AG04449 (cell line): ENCODE measurements at regions not wholly inside any gene's neighbourhood (a gene's known extent, or its start where the extent isn't known, plus 50 kb on each side); places are given as distances from the start of the nearest gene placed in this dataset.

Experiments
- CTCF ChIA-PET: fragments of 350-600 bp; formaldehyde crosslinking; extraction: SDS; loops from one replicate; lab custom pipeline; 2021; ENCODE audit warnings: antibody characterized with exemption; lab: Yijun Ruan, JAX
- POLR2A ChIA-PET: fragments of 400-600, 350-600 bp; formaldehyde crosslinking; extraction: SDS; loops from one replicate; lab custom pipeline; 2020; ENCODE audit warnings: antibody characterized with exemption, inconsistent platforms; lab: Yijun Ruan, JAX
- DNase-seq: peaks from one replicate; pipeline ENCODE4 v3.0.0-alpha.2; 2010; ENCODE audit warnings: low read depth, low spot score
- H3K4me3 ChIP-seq: 2 replicates; pipeline ENCODE4 v1.5.1; 2011; ENCODE audit warnings: low read depth, mild to moderate bottlenecking, control low read depth, low read length
- CTCF ChIP-seq: IDR thresholded peaks from one replicate; pipeline ENCODE4 v1.5.1; 2011; ENCODE audit warnings: mild to moderate bottlenecking, moderate library complexity, low read length, control low read depth, inconsistent platforms; ENCODE audit not compliant: insufficient read depth; ENCODE audit errors: missing control alignments

DNA sequence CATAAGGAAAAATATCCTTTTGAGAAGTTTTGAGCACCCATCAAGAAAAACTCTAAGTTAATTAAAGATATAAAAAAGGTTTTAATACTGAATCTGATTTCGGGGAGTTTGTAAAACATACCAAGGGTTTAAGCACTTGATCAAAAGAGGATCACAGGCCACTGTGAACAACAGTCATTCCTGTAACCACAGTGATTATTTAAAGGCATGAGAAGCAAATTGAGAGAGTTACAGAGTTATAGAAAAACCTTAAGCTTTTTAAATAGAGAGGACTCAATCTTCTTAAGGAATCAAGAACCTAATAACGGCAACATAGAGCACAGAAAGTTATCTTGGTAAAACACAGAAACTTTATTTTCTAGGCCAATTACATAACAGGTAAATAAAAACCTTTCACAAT, 831.6 kb downstream of the C6orf118 start:
- DNase-seq, result no peak
- POLR2A ChIA-PET, result no interaction called here
- no peak for TF ChIP-seq CTCF
- CTCF ChIA-PET, result no interaction called here
- H3K4me3 ChIP-seq, result no peak overlapping the region

DNA sequence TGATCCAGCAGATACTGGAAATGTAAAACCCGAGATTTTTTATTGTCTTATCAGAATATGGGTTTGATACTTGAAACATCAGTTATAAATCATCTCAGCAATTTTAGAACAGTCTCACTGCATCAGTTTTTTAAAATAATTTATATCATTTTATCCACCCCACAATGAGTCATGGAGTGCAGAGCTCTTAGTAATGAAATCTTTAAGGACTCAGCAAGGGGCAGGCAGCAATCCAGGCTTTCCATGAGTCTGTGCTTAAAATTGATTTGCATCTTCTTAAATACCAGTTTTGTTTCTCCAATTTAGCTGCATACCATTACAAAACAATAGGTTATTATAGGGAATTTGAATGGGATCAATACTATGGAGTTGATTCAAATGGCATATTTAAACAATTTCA, 832.3 kb downstream of the C6orf118 start:
- no peak overlapping the region for H3K4me3 ChIP-seq
- no peak for TF ChIP-seq CTCF
- no peak for DNase-seq
- POLR2A ChIA-PET, result no interaction called here
- CTCF ChIA-PET, result no interaction called here

GRCh38 chr6:164469276-164469949, 840.0 kb downstream of the C6orf118 start:
- no peak for DNase-seq
- POLR2A ChIA-PET, result no interaction called here
- no peak overlapping the region for H3K4me3 ChIP-seq
- no peak for TF ChIP-seq CTCF
- CTCF ChIA-PET, result no interaction called here

- no peak for DNase-seq
- ChIA-PET POLR2A (no interaction called here), CTCF (no interaction called here)
- H3K4me3 ChIP-seq, result no peak overlapping the region
- no peak for TF ChIP-seq CTCF
Observed at GRCh38 chr6:164455835-164456234, 853.6 kb downstream of the C6orf118 start.

GRCh38 chr6:164453835-164454234, 855.6 kb downstream of the C6orf118 start:
- no peak for DNase-seq
- ChIA-PET CTCF (no interaction called here), POLR2A (no interaction called here)
- H3K4me3 ChIP-seq, result no peak overlapping the region
- TF ChIP-seq CTCF, result no peak

DNA sequence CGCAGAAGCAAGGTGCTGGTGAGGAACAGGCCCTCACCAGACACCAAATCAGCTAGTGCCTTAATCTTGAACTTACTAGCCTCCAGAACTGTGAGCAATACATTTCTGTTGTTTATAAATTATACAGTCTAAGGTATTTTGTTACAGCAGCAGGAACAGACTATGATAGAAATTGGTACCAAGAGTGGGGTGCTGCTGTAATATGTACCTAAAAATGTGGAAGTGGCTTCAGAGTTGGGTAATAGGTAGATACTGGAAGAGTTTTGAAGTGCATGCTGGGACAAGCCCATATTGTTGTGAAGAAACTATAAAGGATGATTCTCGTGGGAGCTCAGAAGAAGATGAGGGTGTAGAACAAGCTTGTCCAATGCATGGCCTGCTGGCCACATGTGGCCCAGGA, 866.8 kb downstream of the C6orf118 start:
- H3K4me3 ChIP-seq, result no peak overlapping the region
- DNase-seq, result no peak
- ChIA-PET POLR2A (no interaction called here), CTCF (no interaction called here)
- no peak for TF ChIP-seq CTCF
